T-helper 2 cell treated with Interferon-gamma antibody and Interleukin-4, amounts not matched to agents 5 μg/mL and 100 μg/mL, for 36 hours (primary cell): ENCODE measurements at regions not wholly inside any gene's neighbourhood (a gene's known extent, or its start where the extent isn't known, plus 50 kb on each side); places are given as distances from the start of the nearest gene placed in this dataset.

Source experiments
- DNase-seq: peaks from one replicate; pipeline ENCODE4 v3.0.0; 2021; ENCODE audit warnings: low spot score
- H3K27ac Mint-ChIP-seq: one replicate; pipeline ENCODE4 v1.8.0; 2021; ENCODE audit warnings: mild to moderate bottlenecking, mixed read lengths
- H3K27me3 Mint-ChIP-seq: one replicate; pipeline ENCODE4 v1.8.0; 2021; ENCODE audit warnings: low read depth, mixed read lengths
- H3K36me3 Mint-ChIP-seq: one replicate; pipeline ENCODE4 v1.8.0; 2021; ENCODE audit warnings: low read depth, mixed read lengths
- H3K4me1 Mint-ChIP-seq: one replicate; pipeline ENCODE4 v1.8.0; 2021; ENCODE audit warnings: low read depth, mixed read lengths
- H3K4me3 Mint-ChIP-seq: one replicate; pipeline ENCODE4 v1.8.0; 2022; ENCODE audit warnings: mild to moderate bottlenecking, moderate library complexity, mixed read lengths
- H3K9me3 Mint-ChIP-seq: one replicate; pipeline ENCODE4 v1.8.0; 2021; ENCODE audit warnings: mixed read lengths

DNA sequence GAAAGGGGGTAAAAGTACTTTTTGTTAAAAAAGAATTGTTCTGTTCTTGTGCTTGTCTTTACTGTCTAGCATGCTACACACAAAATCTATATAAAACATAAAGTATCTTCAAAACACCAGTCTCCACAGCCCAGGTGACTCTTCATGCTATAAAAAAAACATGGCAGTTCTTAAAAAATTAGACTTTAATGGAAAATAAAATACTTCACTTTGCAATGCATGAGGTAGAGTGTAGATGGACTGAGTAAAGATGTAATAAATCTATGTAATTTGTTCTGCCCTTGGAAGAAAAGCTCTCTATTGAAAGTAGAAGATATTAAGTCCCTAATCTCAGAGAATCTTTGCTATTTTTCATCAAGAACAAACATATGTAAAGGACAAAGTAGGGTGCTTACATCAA lies 425.4 kb downstream of the NOVA1 start:
- peaks cover 33% of the 10 kb centered on the region for H3K9me3 Mint-ChIP-seq
- no peak for DNase-seq
- H3K4me1 Mint-ChIP-seq, result no peaks in the 10 kb centered on the region
- H3K36me3 Mint-ChIP-seq, result no peaks in the 10 kb centered on the region
- H3K27me3 Mint-ChIP-seq, result no peaks in the 10 kb centered on the region
- H3K27ac Mint-ChIP-seq, result no peak overlapping the region
- no peak overlapping the region for H3K4me3 Mint-ChIP-seq

DNA sequence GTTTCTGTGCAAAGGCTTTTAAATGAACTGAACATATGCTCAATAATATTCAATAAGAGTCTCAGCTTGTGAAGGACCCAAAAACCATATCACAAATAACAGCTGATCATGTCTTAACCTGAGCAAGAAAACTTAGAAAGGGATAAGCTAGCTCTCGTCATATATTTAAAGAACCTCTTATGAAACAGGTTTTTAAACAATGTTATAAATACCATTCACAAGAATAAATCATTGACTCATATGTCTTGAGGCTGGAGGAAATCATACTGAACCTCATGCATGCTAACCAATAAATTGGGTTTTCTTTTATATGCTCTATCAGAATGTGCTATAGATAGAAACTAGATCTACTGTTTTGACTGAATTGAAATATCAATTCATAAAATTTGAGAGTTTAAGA lies 426.9 kb downstream of the NOVA1 start:
- H3K27me3 Mint-ChIP-seq, result no peaks in the 10 kb centered on the region
- H3K27ac Mint-ChIP-seq, result no peak overlapping the region
- H3K9me3 Mint-ChIP-seq, result peaks cover 33% of the 10 kb centered on the region
- no peak overlapping the region for H3K4me3 Mint-ChIP-seq
- no peaks in the 10 kb centered on the region for H3K36me3 Mint-ChIP-seq
- no peak for DNase-seq
- no peaks in the 10 kb centered on the region for H3K4me1 Mint-ChIP-seq

DNA sequence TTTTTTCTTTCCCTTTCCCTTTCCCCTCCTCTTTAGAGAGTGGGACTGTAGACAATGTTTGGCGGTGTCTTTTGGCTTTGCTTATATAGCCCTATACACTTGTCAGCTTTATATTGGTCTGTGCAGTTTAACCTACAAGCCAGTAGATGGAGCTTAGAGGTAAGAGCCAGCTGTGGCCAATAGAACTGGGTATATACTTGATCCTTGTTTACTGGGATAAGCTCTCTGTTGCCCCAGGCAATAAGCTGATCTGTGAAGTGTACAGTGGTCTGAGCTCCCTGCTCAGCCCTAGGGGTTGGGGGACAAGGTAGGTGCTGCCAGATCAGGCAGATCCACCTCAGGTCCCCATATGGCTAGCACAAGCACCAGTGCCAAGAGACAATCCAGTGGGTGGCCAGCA lies 434.1 kb downstream of the NOVA1 start:
- H3K27ac Mint-ChIP-seq, result no peak overlapping the region
- no peaks in the 10 kb centered on the region for H3K27me3 Mint-ChIP-seq
- no peaks in the 10 kb centered on the region for H3K4me1 Mint-ChIP-seq
- no peaks in the 10 kb centered on the region for H3K36me3 Mint-ChIP-seq
- H3K4me3 Mint-ChIP-seq, result no peak overlapping the region
- DNase-seq, result no peak
- peaks cover 30% of the 10 kb centered on the region for H3K9me3 Mint-ChIP-seq

DNA sequence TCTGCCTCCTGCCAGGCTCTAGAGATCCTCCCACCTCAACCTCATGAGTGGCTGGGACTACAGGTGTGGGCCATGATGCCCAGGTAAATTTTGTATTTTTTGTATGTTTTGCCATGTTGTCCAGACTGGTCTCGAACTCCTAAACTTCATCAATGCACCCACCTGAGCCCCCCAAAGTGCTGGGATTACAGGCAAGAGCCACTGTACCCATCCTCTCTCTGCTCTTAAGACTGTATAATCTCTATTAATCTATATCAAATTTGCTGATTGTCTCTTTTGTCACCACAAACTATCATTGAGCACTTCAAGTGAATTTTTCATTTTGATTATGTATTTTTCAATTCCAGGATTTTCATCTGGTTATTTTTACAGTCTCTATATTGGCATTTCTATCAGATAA lies 440.3 kb downstream of the NOVA1 start:
- no peak overlapping the region for H3K27ac Mint-ChIP-seq
- no peaks in the 10 kb centered on the region for H3K36me3 Mint-ChIP-seq
- peaks cover 48% of the 10 kb centered on the region for H3K9me3 Mint-ChIP-seq
- DNase-seq, result no peak
- H3K27me3 Mint-ChIP-seq, result no peaks in the 10 kb centered on the region
- H3K4me1 Mint-ChIP-seq, result no peaks in the 10 kb centered on the region
- H3K4me3 Mint-ChIP-seq, result no peak overlapping the region

DNA sequence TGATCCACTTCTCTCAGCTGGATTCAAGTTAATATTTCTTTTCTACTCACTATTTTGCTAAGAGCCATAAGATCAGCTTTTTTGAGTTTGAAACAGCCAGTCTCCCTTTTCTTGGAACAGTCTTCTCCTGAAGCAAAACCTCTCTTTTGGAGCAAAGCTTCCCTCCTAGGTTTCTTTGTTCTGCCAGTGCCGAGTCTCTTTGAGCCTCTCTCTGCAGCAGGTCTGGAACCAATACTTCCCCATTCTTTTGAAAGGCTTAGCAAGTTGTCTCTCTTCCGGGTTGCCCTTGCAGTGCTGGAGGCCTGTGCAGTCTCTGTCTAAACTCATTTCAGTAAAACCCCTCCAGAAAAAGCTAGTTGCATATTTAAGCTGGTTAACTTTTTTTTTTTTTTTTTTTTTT lies 454.8 kb downstream of the NOVA1 start:
- Mint-ChIP-seq H3K27ac (no peak overlapping the region), H3K4me3 (no peak overlapping the region), H3K4me1 (no peaks in the 10 kb centered on the region), H3K27me3 (no peaks in the 10 kb centered on the region), H3K9me3 (peaks cover 41% of the 10 kb centered on the region), H3K36me3 (no peaks in the 10 kb centered on the region)
- no peak for DNase-seq

GRCh38 chr14:26138764-26139445 lies 458.9 kb downstream of the NOVA1 start:
- no peaks in the 10 kb centered on the region for H3K36me3 Mint-ChIP-seq
- H3K27me3 Mint-ChIP-seq, result no peaks in the 10 kb centered on the region
- no peaks in the 10 kb centered on the region for H3K4me1 Mint-ChIP-seq
- DNase-seq, result no peak
- H3K27ac Mint-ChIP-seq, result no peak overlapping the region
- peaks cover 62% of the 10 kb centered on the region for H3K9me3 Mint-ChIP-seq
- no peak overlapping the region for H3K4me3 Mint-ChIP-seq

- no peak overlapping the region for H3K27ac Mint-ChIP-seq
- no peaks in the 10 kb centered on the region for H3K4me1 Mint-ChIP-seq
- no peaks in the 10 kb centered on the region for H3K27me3 Mint-ChIP-seq
- no peaks in the 10 kb centered on the region for H3K36me3 Mint-ChIP-seq
- peaks cover 67% of the 10 kb centered on the region for H3K9me3 Mint-ChIP-seq
- H3K4me3 Mint-ChIP-seq, result no peak overlapping the region
- no peak for DNase-seq
Measured at GRCh38 chr14:26137161-26137560, 460.7 kb downstream of the NOVA1 start.

DNA sequence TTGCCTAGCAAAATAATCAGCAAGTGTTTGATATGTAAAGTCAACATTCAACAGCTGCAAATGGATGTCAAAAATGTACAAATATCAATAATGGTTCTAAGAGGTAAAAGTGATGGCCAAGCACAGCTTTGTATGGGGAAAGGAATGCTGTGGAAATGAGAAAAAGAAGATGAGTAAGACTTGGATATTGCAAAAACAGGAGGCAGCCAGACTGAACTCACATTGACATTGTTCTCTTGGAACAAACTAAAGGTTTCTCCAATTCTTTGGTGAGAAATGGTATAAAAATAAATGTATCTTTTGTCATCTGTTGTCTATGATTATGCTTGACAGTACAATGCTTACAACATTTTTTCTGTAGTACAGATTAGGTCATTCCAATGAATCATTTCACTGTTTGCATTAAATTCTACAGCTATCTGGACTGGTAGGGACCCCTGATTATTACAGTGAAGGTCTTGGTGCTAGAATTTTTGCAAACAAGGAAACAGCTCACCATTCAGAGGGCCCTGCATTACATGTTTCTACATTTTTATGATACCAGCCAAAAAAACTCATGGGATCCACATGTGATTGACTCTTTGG lies 465.7 kb downstream of the NOVA1 start:
- no peaks in the 10 kb centered on the region for H3K36me3 Mint-ChIP-seq
- H3K4me3 Mint-ChIP-seq, result no peak overlapping the region
- no peaks in the 10 kb centered on the region for H3K27me3 Mint-ChIP-seq
- no peaks in the 10 kb centered on the region for H3K4me1 Mint-ChIP-seq
- H3K9me3 Mint-ChIP-seq, result peaks cover 76% of the 10 kb centered on the region
- no peak overlapping the region for H3K27ac Mint-ChIP-seq
- DNase-seq, result no peak

GRCh38 chr14:26130690-26131089 lies 467.1 kb downstream of the NOVA1 start:
- H3K4me1 Mint-ChIP-seq, result no peaks in the 10 kb centered on the region
- peaks cover 76% of the 10 kb centered on the region for H3K9me3 Mint-ChIP-seq
- no peak overlapping the region for H3K27ac Mint-ChIP-seq
- no peak overlapping the region for H3K4me3 Mint-ChIP-seq
- no peaks in the 10 kb centered on the region for H3K27me3 Mint-ChIP-seq
- DNase-seq, result no peak
- H3K36me3 Mint-ChIP-seq, result no peaks in the 10 kb centered on the region

DNA sequence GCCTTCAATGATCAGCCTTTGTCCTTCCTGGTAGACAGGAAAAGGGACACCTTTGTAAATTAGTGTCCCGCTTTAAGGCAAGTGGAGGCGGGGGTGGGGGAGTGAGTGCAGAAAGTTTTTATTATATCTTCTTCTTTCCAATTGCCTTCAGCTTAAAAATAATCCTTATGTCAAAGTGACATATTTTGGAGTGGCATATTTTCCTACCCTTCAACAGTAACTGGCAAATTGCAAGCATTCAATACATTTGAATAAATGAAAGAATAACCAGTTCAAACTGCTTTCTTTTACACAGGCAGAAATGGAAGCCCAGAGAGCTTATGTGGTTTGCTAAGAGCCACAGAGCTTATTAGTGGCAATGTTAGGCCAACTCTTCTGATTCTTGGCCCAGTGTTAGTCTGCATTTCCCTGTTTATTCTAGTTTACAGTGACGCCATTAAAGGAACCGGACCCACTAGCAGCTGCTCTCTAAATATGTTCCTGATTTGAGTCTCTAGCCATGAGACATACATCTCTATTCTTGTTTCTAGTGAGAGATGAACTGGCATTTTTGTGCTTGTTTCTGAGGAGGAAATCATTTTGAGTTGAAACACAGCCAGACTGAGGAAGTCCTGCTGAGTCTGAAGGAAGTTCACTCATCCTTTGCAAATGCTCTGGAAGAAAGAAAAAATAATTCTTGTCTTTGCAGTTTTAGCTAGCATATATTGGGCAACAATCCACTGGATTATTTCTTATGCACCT lies 468.7 kb downstream of the NOVA1 start:
- Mint-ChIP-seq H3K4me1 (no peaks in the 10 kb centered on the region), H3K9me3 (peaks cover 69% of the 10 kb centered on the region), H3K27ac (no peak overlapping the region), H3K36me3 (no peaks in the 10 kb centered on the region), H3K27me3 (no peaks in the 10 kb centered on the region), H3K4me3 (no peak overlapping the region)
- DNase-seq, result no peak

- Mint-ChIP-seq H3K4me1 (no peaks in the 10 kb centered on the region), H3K27ac (no peak overlapping the region), H3K36me3 (no peaks in the 10 kb centered on the region), H3K27me3 (no peaks in the 10 kb centered on the region), H3K4me3 (no peak overlapping the region), H3K9me3 (peaks cover 49% of the 10 kb centered on the region)
- no peak for DNase-seq
Measured at GRCh38 chr14:26124896-26125438, 472.9 kb downstream of the NOVA1 start.

- DNase-seq, result no peak
- Mint-ChIP-seq H3K27ac (no peak overlapping the region), H3K27me3 (no peaks in the 10 kb centered on the region), H3K4me1 (no peaks in the 10 kb centered on the region), H3K9me3 (peaks cover 51% of the 10 kb centered on the region), H3K4me3 (no peak overlapping the region), H3K36me3 (no peaks in the 10 kb centered on the region)
Measured at GRCh38 chr14:26123459-26123858, 474.4 kb downstream of the NOVA1 start.

DNA sequence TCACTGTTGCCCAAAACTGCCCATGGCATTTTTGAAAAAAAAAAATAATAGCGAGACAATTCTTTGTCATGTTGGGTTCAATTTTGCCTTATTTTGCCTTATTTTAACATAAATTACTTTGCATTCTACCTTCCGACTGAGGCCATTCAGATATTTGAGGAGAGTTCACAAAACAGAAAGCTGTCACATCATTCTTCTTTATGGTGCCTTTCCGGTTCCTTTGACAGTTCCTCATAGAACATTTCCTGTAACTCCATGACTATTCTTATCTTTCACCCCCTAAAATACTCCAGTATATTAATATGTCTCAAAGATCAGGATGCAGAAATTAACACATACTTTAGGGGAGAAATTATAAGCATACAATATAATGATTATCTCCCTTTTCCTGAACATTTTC lies 476.7 kb downstream of the NOVA1 start:
- Mint-ChIP-seq H3K36me3 (no peaks in the 10 kb centered on the region), H3K27ac (no peak overlapping the region), H3K27me3 (no peaks in the 10 kb centered on the region), H3K4me3 (no peak overlapping the region), H3K9me3 (peaks cover 42% of the 10 kb centered on the region), H3K4me1 (no peaks in the 10 kb centered on the region)
- DNase-seq, result no peak

DNA sequence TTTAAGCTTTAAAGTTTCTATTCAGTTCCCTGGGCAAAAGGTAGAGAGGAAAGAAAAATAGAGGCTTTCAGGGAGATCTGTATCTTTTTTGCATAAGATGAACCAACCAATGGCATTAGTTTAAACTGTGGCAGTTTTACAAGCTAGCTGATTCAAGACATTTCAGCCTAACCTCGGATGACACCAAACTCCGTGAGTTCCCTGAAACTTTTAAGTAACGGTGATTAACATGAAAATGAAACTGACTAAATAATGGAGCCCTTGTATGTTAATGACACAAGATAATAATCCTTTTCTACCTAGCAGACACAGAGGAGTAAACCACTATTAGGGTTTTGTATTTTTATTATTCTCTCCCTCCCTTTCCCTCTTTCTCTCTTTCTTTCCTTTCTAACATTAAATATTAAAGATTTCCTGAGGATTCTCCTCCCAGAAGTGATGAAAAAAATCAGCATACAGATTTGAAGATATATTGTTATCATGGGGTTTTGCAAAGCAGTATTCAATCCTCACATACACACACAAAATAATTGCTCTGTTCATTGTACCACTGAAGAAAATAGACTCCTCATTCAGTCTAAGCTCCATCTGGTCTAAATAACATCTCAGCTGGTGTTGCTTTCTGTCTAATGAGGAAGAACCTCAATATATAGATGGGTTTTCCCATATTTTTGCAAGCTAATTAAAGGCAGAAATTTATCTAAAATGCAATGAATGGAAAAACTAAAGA lies 483.8 kb downstream of the NOVA1 start:
- H3K9me3 Mint-ChIP-seq, result peaks cover 31% of the 10 kb centered on the region
- no peaks in the 10 kb centered on the region for H3K27me3 Mint-ChIP-seq
- DNase-seq, result no peak
- H3K4me3 Mint-ChIP-seq, result no peak overlapping the region
- H3K36me3 Mint-ChIP-seq, result no peaks in the 10 kb centered on the region
- no peak overlapping the region for H3K27ac Mint-ChIP-seq
- H3K4me1 Mint-ChIP-seq, result no peaks in the 10 kb centered on the region
